ENCODE measurements at regions not wholly inside any gene's neighbourhood (a gene's known extent, or its start where the extent isn't known, plus 50 kb on each side); places are given as distances from the start of the nearest gene placed in this dataset.
A peak's percentile ranks its signal among the peaks of the same experiment; 100 is the strongest.

DNA sequence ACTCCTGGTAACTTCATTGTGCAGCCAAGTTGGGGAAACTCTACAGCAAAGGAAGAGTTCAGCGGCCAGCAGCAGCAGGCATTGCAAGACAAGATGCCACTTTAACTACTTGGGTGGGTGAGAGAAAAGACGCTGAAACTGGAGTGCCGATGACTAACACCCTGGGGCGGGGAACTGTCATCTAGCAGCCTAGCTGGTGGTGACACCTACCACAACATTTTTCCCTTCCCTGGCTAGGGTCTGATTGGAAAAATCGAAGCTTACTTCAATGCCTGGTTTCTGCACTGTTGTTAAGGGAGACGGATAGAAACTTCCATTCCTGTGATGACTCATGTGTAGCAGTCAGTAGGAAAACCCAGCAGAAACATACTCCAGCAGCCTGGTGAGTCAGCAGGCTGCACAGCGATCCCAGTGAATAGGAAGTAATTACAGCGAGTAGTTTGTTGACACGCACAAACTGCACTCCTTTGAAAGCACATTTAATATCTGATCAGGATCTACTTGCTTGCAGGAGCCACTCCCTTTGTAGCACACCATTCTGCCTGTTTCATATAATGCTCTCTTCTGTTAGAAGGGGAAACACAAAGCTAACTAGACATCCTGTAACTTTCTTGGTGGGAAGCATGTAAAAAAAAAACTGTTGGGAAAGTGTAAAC lies 62.1 kb upstream of the MAPRE2 start:
- peak; percentile 76 to 91 for DNase-seq

DNA sequence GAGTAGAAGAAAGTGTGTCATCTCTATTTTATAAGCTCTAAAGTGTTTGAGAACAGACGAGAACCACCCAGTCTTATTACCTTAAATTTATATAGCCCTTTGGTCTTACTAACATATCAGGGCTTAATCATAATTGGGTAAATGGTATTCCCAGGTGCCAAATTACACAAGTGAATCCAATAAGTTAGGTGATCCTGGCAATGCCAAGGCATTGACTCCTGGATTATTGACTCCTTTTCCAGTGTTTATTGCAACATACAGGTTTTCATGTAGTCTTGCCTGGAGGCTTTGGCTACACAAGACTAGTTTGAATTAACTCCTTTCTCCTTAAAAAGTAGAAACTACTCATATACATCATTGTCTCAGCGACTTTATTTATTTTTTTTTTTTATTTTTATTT lies 59.7 kb upstream of the MAPRE2 start:
- DNase-seq, result no peak

DNA sequence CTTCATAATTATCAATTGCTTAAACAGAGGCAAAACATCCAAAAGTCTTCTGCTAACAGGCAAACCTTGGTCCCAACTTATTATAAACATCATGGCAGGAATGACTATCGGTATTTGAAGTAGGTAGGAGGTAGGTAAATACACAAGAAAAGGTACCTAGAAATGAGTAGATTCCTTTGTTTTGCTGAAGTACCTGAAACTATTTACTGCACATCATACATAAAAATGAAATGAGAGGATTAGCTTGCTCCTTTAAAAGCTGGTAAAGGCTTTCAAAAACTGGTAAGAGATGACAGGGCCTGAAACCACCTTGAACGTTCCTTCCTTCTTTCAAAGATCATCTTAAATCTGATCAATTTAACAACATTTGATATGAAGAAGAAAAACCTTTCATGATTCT lies 55.2 kb upstream of the MAPRE2 start:
- no peak for DNase-seq

DNA sequence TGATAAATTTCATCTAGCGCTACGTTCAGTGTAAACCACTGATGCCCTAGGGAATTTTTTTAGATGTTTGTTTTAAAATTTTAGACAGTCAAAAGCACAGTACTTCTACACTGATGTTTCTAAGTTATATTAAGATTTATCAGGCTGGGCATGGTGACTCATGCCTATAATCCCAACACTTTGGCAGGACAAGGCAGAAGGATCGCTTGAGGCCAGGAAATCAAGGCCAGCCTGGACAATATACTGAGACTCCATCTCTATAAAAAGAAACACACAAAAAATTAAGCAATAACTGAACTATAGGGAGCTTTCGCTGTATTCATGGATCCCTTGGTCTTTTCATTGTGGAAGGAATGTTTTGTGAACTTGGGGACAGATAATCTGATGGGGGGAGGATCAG lies 50.6 kb upstream of the MAPRE2 start:
- no peak for DNase-seq

DNA sequence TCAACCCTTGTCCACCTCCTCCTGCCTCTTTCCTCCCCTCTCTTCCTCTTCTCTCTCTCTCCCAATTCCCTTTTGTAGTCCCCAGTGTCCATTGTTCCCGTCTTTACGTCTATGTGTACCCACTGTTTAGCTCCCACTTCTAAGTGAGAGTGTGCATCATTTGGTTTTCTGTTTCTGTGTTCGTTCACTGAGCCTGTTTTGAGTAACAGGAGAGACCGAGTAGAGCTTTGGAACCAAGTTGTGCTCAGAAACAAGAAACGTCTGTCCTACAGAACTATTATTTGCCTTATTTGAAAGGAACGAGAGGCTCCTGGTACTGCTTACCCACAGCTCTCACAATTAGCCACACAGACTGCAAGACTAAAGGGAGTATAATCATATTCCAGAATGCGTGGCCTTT lies 50.1 kb upstream of the MAPRE2 start:
- peak in 1 of 2 donors; percentile 41 for DNase-seq
